ENCODE measurements at regions not wholly inside any gene's neighbourhood (a gene's known extent, or its start where the extent isn't known, plus 50 kb on each side); places are given as distances from the start of the nearest gene placed in this dataset.

DNA sequence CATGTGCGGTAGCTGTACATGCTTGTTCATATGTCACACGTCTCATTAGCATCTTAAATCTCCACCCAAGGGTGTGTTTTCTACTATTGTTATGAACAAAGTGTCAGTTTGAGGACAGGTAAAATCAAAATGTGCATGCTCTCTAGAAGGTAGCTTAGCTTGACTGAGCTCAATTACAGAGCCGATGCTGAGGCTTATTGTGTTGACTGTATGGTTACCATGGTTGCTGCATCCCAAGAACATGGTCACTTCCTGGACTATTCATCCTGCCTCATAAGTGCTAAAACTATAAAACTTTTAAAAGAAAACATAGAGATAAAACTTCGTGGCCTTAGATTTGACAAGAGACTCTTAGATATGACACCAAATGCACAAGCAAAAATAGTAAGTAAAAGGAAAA lies 426.1 kb upstream of the CTNND2 start:
- H3K27ac ChIP-seq (replicated peaks in 1 of 4): no peak overlapping the region
- H3K36me3 ChIP-seq: no peaks in the 10 kb centered on the region
- no peaks in the 10 kb centered on the region for H3K4me1 ChIP-seq
- peaks cover 0 to 6% (median 0%) of the 10 kb centered on the region in 4 donors for H3K9me3 ChIP-seq
- intact Hi-C loops (cut with DNase I): no loop called here
- 76% methylated on average over 4 of the region's 4 CpGs for WGBS
- no peaks in the 10 kb centered on the region for H3K27me3 ChIP-seq
- no peak for DNase-seq (ENCODE audit: extremely low spot score)
- no peak for TF ChIP-seq POLR2A (IDR thresholded peaks at IDR 0.05; ENCODE audit: low read depth)
- TF ChIP-seq, protein P1, sequence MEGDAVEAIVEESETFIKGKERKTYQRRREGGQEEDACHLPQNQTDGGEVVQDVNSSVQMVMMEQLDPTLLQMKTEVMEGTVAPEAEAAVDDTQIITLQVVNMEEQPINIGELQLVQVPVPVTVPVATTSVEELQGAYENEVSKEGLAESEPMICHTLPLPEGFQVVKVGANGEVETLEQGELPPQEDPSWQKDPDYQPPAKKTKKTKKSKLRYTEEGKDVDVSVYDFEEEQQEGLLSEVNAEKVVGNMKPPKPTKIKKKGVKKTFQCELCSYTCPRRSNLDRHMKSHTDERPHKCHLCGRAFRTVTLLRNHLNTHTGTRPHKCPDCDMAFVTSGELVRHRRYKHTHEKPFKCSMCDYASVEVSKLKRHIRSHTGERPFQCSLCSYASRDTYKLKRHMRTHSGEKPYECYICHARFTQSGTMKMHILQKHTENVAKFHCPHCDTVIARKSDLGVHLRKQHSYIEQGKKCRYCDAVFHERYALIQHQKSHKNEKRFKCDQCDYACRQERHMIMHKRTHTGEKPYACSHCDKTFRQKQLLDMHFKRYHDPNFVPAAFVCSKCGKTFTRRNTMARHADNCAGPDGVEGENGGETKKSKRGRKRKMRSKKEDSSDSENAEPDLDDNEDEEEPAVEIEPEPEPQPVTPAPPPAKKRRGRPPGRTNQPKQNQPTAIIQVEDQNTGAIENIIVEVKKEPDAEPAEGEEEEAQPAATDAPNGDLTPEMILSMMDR (IDR thresholded peaks at IDR 0.05): no peak
- no peak for TF ChIP-seq EP300 (IDR thresholded peaks at IDR 0.05)
- no peak for TF ChIP-seq POLR2AphosphoS5 (IDR thresholded peaks at IDR 0.05)
- no peak overlapping the region for H3K4me3 ChIP-seq

DNA sequence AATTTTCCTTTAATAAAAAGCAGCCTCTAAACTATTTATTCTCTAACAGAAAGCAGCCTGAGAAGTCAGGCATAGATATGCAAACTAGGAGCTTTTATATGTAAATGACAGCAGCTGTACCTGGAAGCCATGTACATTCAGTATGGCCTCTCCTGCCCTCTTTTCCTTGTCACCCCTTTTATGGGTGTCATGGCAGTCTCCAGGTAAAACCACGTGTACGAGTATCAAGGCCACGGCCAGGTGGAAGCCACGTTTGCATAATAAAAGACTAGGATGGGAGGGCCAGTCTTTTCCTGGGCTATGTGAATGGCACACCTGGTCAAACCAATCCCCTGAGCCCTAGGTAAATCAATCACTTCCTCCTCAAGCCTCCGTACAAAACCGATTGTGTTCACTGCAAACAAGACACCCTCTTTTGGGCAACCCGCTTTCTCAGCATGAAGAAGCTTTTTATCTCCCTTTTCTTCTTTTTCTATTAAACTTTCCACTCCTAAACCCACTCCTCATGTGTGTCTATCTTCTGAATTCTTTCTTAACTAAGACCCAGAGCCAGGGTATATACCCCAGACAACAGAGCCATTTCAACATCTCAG lies 419.5 kb upstream of the CTNND2 start:
- 64% methylated on average over 7 of the region's 7 CpGs for WGBS

DNA sequence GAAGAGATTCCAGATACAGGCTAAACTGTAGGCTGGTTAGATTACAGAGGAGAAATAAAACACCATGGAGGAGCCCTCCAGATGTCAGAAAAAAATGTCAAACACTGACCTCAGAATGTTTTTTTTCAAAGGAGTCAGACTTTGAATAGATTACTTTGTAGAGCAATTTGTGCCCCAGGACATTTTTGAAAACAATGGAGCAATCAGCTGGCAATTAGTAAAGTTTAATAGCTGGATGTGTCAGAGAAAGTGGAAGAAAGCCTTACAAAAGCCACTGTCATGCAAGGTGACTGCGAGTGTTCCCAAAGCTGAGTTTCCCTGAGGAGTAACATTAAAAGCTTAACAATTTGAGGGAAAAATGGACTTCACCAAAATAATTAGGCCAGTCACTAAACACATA lies 417.8 kb upstream of the CTNND2 start:
- intact Hi-C loops (cut with DNase I): no loop called here
- TF ChIP-seq POLR2AphosphoS5 (IDR thresholded peaks at IDR 0.05): no peak
- no peak for TF ChIP-seq EP300 (IDR thresholded peaks at IDR 0.05)
- TF ChIP-seq, protein P1 (IDR thresholded peaks at IDR 0.05): no peak
- no peak for TF ChIP-seq POLR2A (IDR thresholded peaks at IDR 0.05; ENCODE audit: low read depth)
- Histone ChIP-seq H3K27me3 (no peaks in the 10 kb centered on the region), H3K36me3 (no peaks in the 10 kb centered on the region), H3K4me3 (no peak overlapping the region), H3K27ac (replicated peaks in 1 of 4) (no peak overlapping the region), H3K9me3 (no peaks in the 10 kb centered on the region), H3K4me1 (no peaks in the 10 kb centered on the region)
- WGBS: 43% methylated on average over 1 of the region's 1 CpG
- no peak for DNase-seq (ENCODE audit: extremely low spot score)

More for the DNA sequence above, 419.5 kb upstream of the CTNND2 start:
- H3K27me3 ChIP-seq: no peaks in the 10 kb centered on the region
- H3K4me1 ChIP-seq: no peaks in the 10 kb centered on the region
- H3K9me3 ChIP-seq: peaks cover 0 to 6% (median 0%) of the 10 kb centered on the region in 4 donors
- no peak overlapping the region for H3K4me3 ChIP-seq
- DNase-seq (ENCODE audit: extremely low spot score): no peak
- intact Hi-C loops (cut with DNase I): no loop called here
- no peaks in the 10 kb centered on the region for H3K36me3 ChIP-seq
- H3K27ac ChIP-seq (replicated peaks in 1 of 4): no peak overlapping the region
- TF ChIP-seq POLR2AphosphoS5 (IDR thresholded peaks at IDR 0.05) (no peak), POLR2A (IDR thresholded peaks at IDR 0.05; ENCODE audit: low read depth) (no peak), EP300 (IDR thresholded peaks at IDR 0.05) (no peak)
- TF ChIP-seq, protein P1 (IDR thresholded peaks at IDR 0.05): no peak

DNA sequence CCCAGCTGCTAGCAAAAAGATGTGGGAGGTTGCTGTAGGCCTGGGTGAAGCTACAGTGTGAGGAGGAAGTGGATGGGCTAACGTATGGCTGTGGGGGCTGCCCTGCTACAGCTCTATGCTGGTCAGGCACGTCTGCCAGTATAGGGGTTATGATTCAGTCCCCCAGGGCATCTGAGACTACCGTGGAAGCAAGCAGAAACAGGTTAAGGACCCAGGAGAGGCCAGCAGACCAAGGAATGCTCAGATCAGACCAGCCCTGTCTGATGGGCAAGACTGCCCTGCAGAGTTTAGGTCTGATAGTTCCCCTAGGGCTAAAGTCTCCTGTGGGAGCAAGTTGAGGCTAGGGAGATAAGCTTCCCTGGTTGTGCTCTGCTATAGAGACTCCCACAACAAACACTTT lies 416.1 kb upstream of the CTNND2 start:
- intact Hi-C loops (cut with DNase I): no loop called here
- no peak overlapping the region for H3K4me3 ChIP-seq
- no peak overlapping the region for H3K27ac ChIP-seq (replicated peaks in 1 of 4)
- H3K4me1 ChIP-seq: no peaks in the 10 kb centered on the region
- DNase-seq (ENCODE audit: extremely low spot score): no peak
- no peaks in the 10 kb centered on the region for H3K36me3 ChIP-seq
- H3K9me3 ChIP-seq: no peaks in the 10 kb centered on the region
- 69% methylated on average over 3 of the region's 3 CpGs for WGBS
- no peaks in the 10 kb centered on the region for H3K27me3 ChIP-seq
- TF ChIP-seq, protein P1 (IDR thresholded peaks at IDR 0.05): no peak
- TF ChIP-seq POLR2A (IDR thresholded peaks at IDR 0.05; ENCODE audit: low read depth): no peak
- no peak for TF ChIP-seq EP300 (IDR thresholded peaks at IDR 0.05)
- TF ChIP-seq POLR2AphosphoS5 (IDR thresholded peaks at IDR 0.05): no peak

DNA sequence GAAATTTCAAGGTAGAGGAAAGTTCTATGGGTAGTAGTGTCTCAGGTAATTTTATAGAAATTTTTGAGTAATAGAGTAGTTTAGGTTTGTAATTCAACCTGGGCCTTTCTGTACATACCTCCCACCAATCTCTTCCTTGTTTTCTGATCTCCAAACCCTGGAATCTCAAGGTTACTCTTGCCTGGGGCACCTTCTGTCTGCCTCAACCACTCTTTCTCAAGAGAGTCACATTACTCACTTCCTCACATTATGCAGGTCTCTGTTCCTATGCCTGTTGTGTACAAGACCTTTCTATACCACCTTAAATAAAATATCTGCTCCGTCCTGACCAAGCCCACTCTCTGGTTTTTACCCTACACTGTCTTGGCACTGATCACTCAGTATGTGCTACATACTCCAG lies 412.6 kb upstream of the CTNND2 start:
- H3K27ac ChIP-seq (replicated peaks in 1 of 4): no peak overlapping the region
- TF ChIP-seq POLR2A (IDR thresholded peaks at IDR 0.05; ENCODE audit: low read depth) (no peak), POLR2AphosphoS5 (IDR thresholded peaks at IDR 0.05) (no peak), EP300 (IDR thresholded peaks at IDR 0.05) (no peak)
- TF ChIP-seq, protein P1 (IDR thresholded peaks at IDR 0.05): no peak
- H3K9me3 ChIP-seq: no peaks in the 10 kb centered on the region
- H3K27me3 ChIP-seq: no peaks in the 10 kb centered on the region
- DNase-seq (ENCODE audit: extremely low spot score): no peak
- H3K4me1 ChIP-seq: no peaks in the 10 kb centered on the region
- 55% methylated on average over 1 of the region's 1 CpG for WGBS
- H3K36me3 ChIP-seq: no peaks in the 10 kb centered on the region
- intact Hi-C loops (cut with DNase I): no loop called here
- H3K4me3 ChIP-seq: no peak overlapping the region

Data from esophagus muscularis mucosa (tissue), 4 donors.